Suprapubic skin (tissue), 4 donors: ENCODE measurements at regions not wholly inside any gene's neighbourhood (a gene's known extent, or its start where the extent isn't known, plus 50 kb on each side); places are given as distances from the start of the nearest gene placed in this dataset.

Source experiments
- EP300 ChIP-seq: sonication (generic); formaldehyde crosslinking; IDR thresholded peaks from one replicate; pipeline ENCODE4 v1.6.1; 2017; ENCODE audit warnings: antibody characterized with exemption
- POLR2A ChIP-seq, 2 donors: fragments of 450-650 bp; IDR thresholded peaks; one replicate each; pipeline ENCODE4 v1.6.1; 2017; ENCODE audit warnings: antibody characterized with exemption in 2 of 2, mild to moderate bottlenecking in 2 of 2, moderate library complexity in 2 of 2
- POLR2AphosphoS5 ChIP-seq, 3 donors: sonication (generic); formaldehyde crosslinking; IDR thresholded peaks; one replicate each; pipeline ENCODE4 v1.6.1; 2017; ENCODE audit warnings: antibody characterized with exemption in 3 of 3
- TF ChIP-seq, protein P1 (sequence below), 2 donors: fragments of 200-600 bp in 1 of 2; fragments of 450-650 bp in 1 of 2; sonication (generic) in 1 of 2; IDR thresholded peaks; one replicate each; pipeline ENCODE4 v1.5.1; 2016 to 2019; ENCODE audit warnings: antibody characterized with exemption in 2 of 2, mild to moderate bottlenecking in 1 of 2, moderate library complexity in 1 of 2

DNA sequence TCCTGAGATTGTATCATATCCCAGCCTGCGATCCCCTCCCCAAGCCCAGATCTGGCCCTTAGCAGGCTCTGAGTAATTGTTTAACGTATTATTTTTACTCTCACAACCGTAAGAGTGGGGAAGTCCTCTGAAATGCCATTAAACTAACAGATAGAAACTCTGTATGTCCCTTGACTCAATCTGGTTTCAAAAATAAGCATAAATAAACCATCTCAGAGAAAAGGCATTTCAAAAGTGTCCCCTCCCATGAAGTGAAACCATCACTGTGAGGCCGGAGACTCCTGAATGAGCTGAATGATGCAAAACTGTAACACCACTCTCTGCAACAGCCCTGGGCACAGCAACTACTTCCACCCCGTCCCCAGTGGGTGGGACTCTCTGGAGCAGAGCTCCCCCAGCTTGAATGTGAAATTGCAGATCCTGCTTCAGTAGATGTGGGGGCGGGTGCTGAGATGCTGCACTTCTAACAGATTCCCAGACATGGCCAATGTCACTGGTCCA lies 104.1 kb downstream of the SYF2 start:
- TF ChIP-seq, protein P1, sequence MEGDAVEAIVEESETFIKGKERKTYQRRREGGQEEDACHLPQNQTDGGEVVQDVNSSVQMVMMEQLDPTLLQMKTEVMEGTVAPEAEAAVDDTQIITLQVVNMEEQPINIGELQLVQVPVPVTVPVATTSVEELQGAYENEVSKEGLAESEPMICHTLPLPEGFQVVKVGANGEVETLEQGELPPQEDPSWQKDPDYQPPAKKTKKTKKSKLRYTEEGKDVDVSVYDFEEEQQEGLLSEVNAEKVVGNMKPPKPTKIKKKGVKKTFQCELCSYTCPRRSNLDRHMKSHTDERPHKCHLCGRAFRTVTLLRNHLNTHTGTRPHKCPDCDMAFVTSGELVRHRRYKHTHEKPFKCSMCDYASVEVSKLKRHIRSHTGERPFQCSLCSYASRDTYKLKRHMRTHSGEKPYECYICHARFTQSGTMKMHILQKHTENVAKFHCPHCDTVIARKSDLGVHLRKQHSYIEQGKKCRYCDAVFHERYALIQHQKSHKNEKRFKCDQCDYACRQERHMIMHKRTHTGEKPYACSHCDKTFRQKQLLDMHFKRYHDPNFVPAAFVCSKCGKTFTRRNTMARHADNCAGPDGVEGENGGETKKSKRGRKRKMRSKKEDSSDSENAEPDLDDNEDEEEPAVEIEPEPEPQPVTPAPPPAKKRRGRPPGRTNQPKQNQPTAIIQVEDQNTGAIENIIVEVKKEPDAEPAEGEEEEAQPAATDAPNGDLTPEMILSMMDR (IDR thresholded peaks at IDR 0.05): no peak
- no peak for TF ChIP-seq POLR2A (IDR thresholded peaks at IDR 0.05)
- no peak for TF ChIP-seq POLR2AphosphoS5 (IDR thresholded peaks at IDR 0.05)
- no peak for TF ChIP-seq EP300
